ENCODE measurements at regions not wholly inside any gene's neighbourhood (a gene's known extent, or its start where the extent isn't known, plus 50 kb on each side); places are given as distances from the start of the nearest gene placed in this dataset.

- TF ChIP-seq NRF1 (IDR thresholded peaks at IDR 0.05; ENCODE audit: low read depth, low read length) (no peak), HDAC6 (IDR thresholded peaks at IDR 0.05; ENCODE audit: low read depth, low read length) (no peak), SAP30 (IDR thresholded peaks at IDR 0.05; ENCODE audit: insufficient read depth, insufficient replicate concordance, low read length) (no peak)
Measured at GRCh38 chr7:57218196-57218716, 86.0 kb upstream of the ZNF479 start (continued).

All from H1 (cell line).